Esophagus squamous epithelium (tissue), 4 donors: ENCODE measurements at regions not wholly inside any gene's neighbourhood (a gene's known extent, or its start where the extent isn't known, plus 50 kb on each side); places are given as distances from the start of the nearest gene placed in this dataset.

Experiments used
- POLR2A ChIP-seq, 4 donors: fragments of 450-650 bp; IDR thresholded peaks; one replicate each; pipeline ENCODE4 v1.6.1; 2017; ENCODE audit warnings: antibody characterized with exemption in 4 of 4, mild to moderate bottlenecking in 4 of 4, moderate library complexity in 3 of 4
- TF ChIP-seq, protein P1 (sequence below), 6 experiments: fragments of 450-650 bp in 4 of 6; fragments of 200-600 bp in 2 of 6; sonication (generic) in 2 of 6; IDR thresholded peaks; one replicate each; pipeline ENCODE4 v1.5.1; 2016 to 2019; ENCODE audit warnings: antibody characterized with exemption in 6 of 6, mild to moderate bottlenecking in 4 of 6, moderate library complexity in 4 of 6

DNA sequence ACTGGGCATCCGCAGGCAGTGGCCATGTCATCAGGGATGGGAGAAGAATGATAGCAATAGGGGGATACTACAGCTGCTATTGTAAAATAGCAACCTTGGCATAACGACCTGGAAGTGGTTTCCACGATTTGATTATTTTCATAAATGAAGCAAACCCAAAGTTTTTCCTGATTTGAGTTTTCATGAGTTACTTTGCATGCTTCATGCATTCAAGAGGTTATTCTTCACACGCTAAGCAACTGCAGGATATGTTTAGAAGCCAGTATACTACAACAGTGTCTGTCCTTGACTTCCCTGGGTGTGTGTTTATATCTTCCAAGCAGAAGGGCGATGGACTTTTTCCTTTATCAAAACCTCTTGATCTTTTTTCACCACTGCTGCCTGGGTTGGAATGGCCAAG lies 281.1 kb upstream of the DUSP10 start:
- TF ChIP-seq, protein P1, sequence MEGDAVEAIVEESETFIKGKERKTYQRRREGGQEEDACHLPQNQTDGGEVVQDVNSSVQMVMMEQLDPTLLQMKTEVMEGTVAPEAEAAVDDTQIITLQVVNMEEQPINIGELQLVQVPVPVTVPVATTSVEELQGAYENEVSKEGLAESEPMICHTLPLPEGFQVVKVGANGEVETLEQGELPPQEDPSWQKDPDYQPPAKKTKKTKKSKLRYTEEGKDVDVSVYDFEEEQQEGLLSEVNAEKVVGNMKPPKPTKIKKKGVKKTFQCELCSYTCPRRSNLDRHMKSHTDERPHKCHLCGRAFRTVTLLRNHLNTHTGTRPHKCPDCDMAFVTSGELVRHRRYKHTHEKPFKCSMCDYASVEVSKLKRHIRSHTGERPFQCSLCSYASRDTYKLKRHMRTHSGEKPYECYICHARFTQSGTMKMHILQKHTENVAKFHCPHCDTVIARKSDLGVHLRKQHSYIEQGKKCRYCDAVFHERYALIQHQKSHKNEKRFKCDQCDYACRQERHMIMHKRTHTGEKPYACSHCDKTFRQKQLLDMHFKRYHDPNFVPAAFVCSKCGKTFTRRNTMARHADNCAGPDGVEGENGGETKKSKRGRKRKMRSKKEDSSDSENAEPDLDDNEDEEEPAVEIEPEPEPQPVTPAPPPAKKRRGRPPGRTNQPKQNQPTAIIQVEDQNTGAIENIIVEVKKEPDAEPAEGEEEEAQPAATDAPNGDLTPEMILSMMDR (IDR thresholded peaks at IDR 0.05), result no peak
- TF ChIP-seq POLR2A (IDR thresholded peaks at IDR 0.05), result no peak
